ENCODE measurements at regions not wholly inside any gene's neighbourhood (a gene's known extent, or its start where the extent isn't known, plus 50 kb on each side); places are given as distances from the start of the nearest gene placed in this dataset.

DNA sequence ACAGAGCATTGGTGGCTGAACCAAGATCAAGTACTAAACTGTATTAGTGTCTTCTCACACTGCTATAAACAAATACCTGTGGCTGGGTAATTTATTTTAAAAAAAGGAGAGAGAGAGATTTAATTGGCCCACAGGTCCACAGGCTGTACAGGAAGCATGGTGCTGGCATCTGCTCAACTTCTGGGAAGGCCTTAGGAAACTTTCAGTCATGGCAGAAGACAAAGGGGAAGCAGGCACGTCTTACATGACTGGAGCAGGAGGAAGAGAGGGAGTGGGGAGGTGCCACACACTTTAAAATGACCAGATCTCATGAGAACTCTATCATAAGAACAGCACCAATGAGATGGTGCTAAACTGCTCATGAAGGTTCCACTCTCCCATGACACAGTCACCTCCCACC, 95.2 kb upstream of the JCAD start:
- Histone ChIP-seq H3K9me3 (ENCODE audit: low read depth) (no peaks in the 10 kb centered on the region), H3K27me3 (no peaks in the 10 kb centered on the region), H2AFZ (replicated peaks) (no peak overlapping the region), H4K20me1 (ENCODE audit: low read depth) (no peaks in the 10 kb centered on the region), H3K4me2 (no peak overlapping the region), H3K27ac (no peak overlapping the region), H3K4me3 (no peak overlapping the region), H3K36me3 (no peaks in the 10 kb centered on the region), H3K9ac (no peak overlapping the region), H3K4me1 (peaks cover 7% of the 10 kb centered on the region), H3F3A (ENCODE audit: low read depth) (no peaks in the 10 kb centered on the region), H3K79me2 (ENCODE audit: low read depth) (no peaks in the 10 kb centered on the region)
- no peak overlapping the region for H3K4me3 Mint-ChIP-seq
- peaks cover 25% of the 10 kb centered on the region for H3K9me3 Mint-ChIP-seq
- H3K36me3 Mint-ChIP-seq: peaks cover 2% of the 10 kb centered on the region
- no peak overlapping the region for H3K27ac Mint-ChIP-seq
- DNase-seq (ENCODE audit: low spot score): no peak
- TF ChIP-seq, protein P1, sequence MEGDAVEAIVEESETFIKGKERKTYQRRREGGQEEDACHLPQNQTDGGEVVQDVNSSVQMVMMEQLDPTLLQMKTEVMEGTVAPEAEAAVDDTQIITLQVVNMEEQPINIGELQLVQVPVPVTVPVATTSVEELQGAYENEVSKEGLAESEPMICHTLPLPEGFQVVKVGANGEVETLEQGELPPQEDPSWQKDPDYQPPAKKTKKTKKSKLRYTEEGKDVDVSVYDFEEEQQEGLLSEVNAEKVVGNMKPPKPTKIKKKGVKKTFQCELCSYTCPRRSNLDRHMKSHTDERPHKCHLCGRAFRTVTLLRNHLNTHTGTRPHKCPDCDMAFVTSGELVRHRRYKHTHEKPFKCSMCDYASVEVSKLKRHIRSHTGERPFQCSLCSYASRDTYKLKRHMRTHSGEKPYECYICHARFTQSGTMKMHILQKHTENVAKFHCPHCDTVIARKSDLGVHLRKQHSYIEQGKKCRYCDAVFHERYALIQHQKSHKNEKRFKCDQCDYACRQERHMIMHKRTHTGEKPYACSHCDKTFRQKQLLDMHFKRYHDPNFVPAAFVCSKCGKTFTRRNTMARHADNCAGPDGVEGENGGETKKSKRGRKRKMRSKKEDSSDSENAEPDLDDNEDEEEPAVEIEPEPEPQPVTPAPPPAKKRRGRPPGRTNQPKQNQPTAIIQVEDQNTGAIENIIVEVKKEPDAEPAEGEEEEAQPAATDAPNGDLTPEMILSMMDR (IDR thresholded peaks at IDR 0.05): no peak
- TF ChIP-seq EZH2phosphoT487 (IDR thresholded peaks at IDR 0.05) (no peak), EZH2 (IDR thresholded peaks at IDR 0.05) (no peak)
- H3K27me3 Mint-ChIP-seq (ENCODE audit: insufficient read depth, low read depth): no peaks in the 10 kb centered on the region
- peaks cover 17% of the 10 kb centered on the region for H3K4me1 Mint-ChIP-seq

DNA sequence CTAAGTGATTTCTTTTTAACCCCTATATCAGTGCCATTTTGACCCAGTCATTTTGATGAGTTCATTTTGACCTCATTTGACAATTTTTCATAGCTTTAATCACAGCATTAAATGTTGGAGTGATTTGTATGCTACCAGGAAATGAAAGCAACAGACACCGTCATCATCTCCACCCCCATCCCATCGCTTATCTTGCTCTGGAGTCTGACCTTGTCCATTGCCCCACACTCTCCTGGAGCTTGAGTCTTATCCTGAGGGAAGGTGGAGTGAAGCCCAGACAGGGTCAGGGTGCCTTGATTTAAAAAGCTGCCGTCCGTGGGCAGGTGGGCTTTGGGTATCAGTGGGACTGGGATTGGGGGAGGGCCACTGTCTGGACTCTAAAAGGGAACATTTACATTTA, 94.7 kb upstream of the JCAD start:
- no peak overlapping the region for H3K9ac ChIP-seq
- no peaks in the 10 kb centered on the region for H3K27me3 Mint-ChIP-seq (ENCODE audit: insufficient read depth, low read depth)
- no peaks in the 10 kb centered on the region for H4K20me1 ChIP-seq (ENCODE audit: low read depth)
- H3K36me3 Mint-ChIP-seq: peaks cover 2% of the 10 kb centered on the region
- peaks cover 23% of the 10 kb centered on the region for H3K9me3 Mint-ChIP-seq
- no peak overlapping the region for H3K4me2 ChIP-seq
- no peak overlapping the region for H3K27ac Mint-ChIP-seq
- TF ChIP-seq, protein P1 (IDR thresholded peaks at IDR 0.05): no peak
- TF ChIP-seq EZH2 (IDR thresholded peaks at IDR 0.05): no peak
- no peak for TF ChIP-seq EZH2phosphoT487 (IDR thresholded peaks at IDR 0.05)
- H3K79me2 ChIP-seq (ENCODE audit: low read depth): no peaks in the 10 kb centered on the region
- no peaks in the 10 kb centered on the region for H3K27me3 ChIP-seq
- H3F3A ChIP-seq (ENCODE audit: low read depth): no peaks in the 10 kb centered on the region
- peaks cover 7% of the 10 kb centered on the region for H3K4me1 ChIP-seq
- no peaks in the 10 kb centered on the region for H3K36me3 ChIP-seq
- H3K4me1 Mint-ChIP-seq: peaks cover 17% of the 10 kb centered on the region
- no peak overlapping the region for H2AFZ ChIP-seq (replicated peaks)
- H3K4me3 ChIP-seq: no peak overlapping the region
- H3K27ac ChIP-seq: no peak overlapping the region
- H3K9me3 ChIP-seq (ENCODE audit: low read depth): no peaks in the 10 kb centered on the region
- DNase-seq (ENCODE audit: low spot score): no peak
- H3K4me3 Mint-ChIP-seq: no peak overlapping the region

DNA sequence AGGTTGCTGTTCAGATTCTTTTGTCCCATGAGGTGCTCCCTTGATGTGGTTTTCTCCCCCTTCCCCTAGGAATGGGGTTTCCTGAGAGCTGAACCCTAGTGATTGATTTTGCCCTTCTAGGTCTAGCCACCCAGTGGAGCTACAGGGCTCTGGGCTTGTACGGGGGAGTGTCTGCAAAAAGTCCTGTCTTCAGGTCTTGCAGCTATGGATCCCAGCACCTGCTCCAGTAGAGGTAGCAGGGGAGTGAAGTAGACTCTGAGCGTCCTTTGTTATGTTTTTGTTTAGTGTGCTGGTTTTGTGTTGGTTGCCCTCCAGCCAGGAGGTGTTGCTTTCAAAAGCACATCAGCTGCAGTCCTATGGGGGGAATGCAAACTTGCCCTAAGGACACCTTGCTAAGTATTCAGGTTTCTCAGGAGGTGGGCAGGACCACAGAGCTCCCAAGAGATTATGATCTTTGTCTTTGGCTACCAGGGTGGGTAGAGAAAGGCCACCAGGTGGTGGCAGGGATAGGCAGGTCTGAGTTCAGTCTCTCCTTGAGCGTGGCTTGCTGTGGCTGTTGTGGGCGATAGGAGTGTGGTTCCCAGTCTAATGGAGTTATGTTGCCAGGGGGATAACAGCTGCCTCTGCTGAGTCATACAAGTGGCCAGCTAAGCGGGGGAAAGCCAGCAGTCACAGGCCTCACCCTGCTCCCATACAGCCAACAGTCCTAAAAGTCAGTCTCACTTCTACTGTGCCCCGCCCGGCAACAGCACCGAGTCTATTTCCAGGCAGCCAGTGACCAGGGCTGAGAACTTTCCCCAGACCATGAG, 92.4 kb upstream of the JCAD start:
- Histone ChIP-seq H3F3A (ENCODE audit: low read depth) (no peaks in the 10 kb centered on the region), H3K36me3 (no peaks in the 10 kb centered on the region), H2AFZ (replicated peaks) (no peak overlapping the region), H3K79me2 (ENCODE audit: low read depth) (no peaks in the 10 kb centered on the region), H3K27me3 (no peaks in the 10 kb centered on the region), H3K4me2 (no peak overlapping the region), H3K4me3 (no peak overlapping the region), H3K27ac (no peak overlapping the region), H4K20me1 (ENCODE audit: low read depth) (no peaks in the 10 kb centered on the region), H3K9ac (no peak overlapping the region), H3K9me3 (ENCODE audit: low read depth) (no peaks in the 10 kb centered on the region), H3K4me1 (peaks cover 7% of the 10 kb centered on the region)
- DNase-seq (ENCODE audit: low spot score): no peak
- no peaks in the 10 kb centered on the region for H3K27me3 Mint-ChIP-seq (ENCODE audit: insufficient read depth, low read depth)
- H3K4me3 Mint-ChIP-seq: no peak overlapping the region
- TF ChIP-seq, protein P1 (IDR thresholded peaks at IDR 0.05): no peak
- TF ChIP-seq EZH2phosphoT487 (IDR thresholded peaks at IDR 0.05) (no peak), EZH2 (IDR thresholded peaks at IDR 0.05) (no peak)
- no peak overlapping the region for H3K27ac Mint-ChIP-seq
- peaks cover 2% of the 10 kb centered on the region for H3K36me3 Mint-ChIP-seq
- peaks cover 17% of the 10 kb centered on the region for H3K4me1 Mint-ChIP-seq
- peaks cover 14% of the 10 kb centered on the region for H3K9me3 Mint-ChIP-seq
